SK-N-MC (cell line): ENCODE measurements at regions not wholly inside any gene's neighbourhood (a gene's known extent, or its start where the extent isn't known, plus 50 kb on each side); places are given as distances from the start of the nearest gene placed in this dataset.

Experiments used
- DNase-seq: peaks from one replicate; pipeline ENCODE4 v3.0.0-alpha.2; 2011; ENCODE audit warnings: low read depth, low spot score
- H3K27ac ChIP-seq: fragments of 200-600 bp; sonication (generic); 2 replicates; pipeline ENCODE4 v1.5.1; 2016; ENCODE audit warnings: mixed run types
- H3K36me3 ChIP-seq: fragments of 200-600 bp; sonication (generic); 2 replicates; pipeline ENCODE4 v1.6.1; 2017; ENCODE audit warnings: antibody characterized with exemption, low read length, mixed read lengths; ENCODE audit not compliant: insufficient read depth
- H3K4me3 ChIP-seq: fragments of 200-600 bp; sonication (generic); 2 replicates; pipeline ENCODE4 v1.5.1; 2016
- H3K9ac ChIP-seq: fragments of 200-600 bp; sonication (generic); 2 replicates; pipeline ENCODE4 v1.8.0; 2017; ENCODE audit warnings: mixed run types, mixed read lengths; ENCODE audit not compliant: insufficient read length
- H3K9me3 ChIP-seq: fragments of 200-600 bp; sonication (generic); 2 replicates; pipeline ENCODE4 v1.6.1; 2017; ENCODE audit warnings: low read depth, mild to moderate bottlenecking, antibody characterized with exemption, low read length, moderate library complexity, mixed read lengths
- EZH2 ChIP-seq: fragments of 200-600 bp; sonication (generic); IDR thresholded peaks from one replicate; pipeline ENCODE4 v1.6.1; 2017; ENCODE audit warnings: antibody characterized with exemption
- FOXP2 ChIP-seq: optimal IDR thresholded peaks from 2 replicates; pipeline ENCODE3; 2011; ENCODE audit warnings: mild to moderate bottlenecking, moderate library complexity; ENCODE audit not compliant: insufficient read depth; ENCODE audit errors: extremely low read length, control extremely low read depth
- POLR2AphosphoS5 ChIP-seq: IDR thresholded peaks from 2 replicates; pipeline ENCODE4 v1.6.1; 2012; ENCODE audit warnings: mild to moderate bottlenecking, low read depth, low read length, borderline replicate concordance

- Histone ChIP-seq H3K27ac (no peak overlapping the region), H3K9me3 (no peaks in the 10 kb centered on the region), H3K9ac (no peak overlapping the region), H3K36me3 (no peaks in the 10 kb centered on the region), H3K4me3 (no peak overlapping the region)
- TF ChIP-seq FOXP2, result no peak
- DNase-seq, result no peak
Measured at GRCh38 chr10:35769795-35770194, 127.7 kb upstream of the FZD8 start.

GRCh38 chr10:35768731-35769130 is 126.6 kb upstream of the FZD8 start:
- TF ChIP-seq FOXP2 (no peak), EZH2 (no peak), POLR2AphosphoS5 (no peak)
- Histone ChIP-seq H3K36me3 (no peaks in the 10 kb centered on the region), H3K9me3 (no peaks in the 10 kb centered on the region), H3K4me3 (no peak overlapping the region), H3K9ac (no peak overlapping the region), H3K27ac (no peak overlapping the region)
- no peak for DNase-seq

- Histone ChIP-seq H3K4me3 (no peak overlapping the region), H3K27ac (no peak overlapping the region), H3K9me3 (no peaks in the 10 kb centered on the region), H3K9ac (no peak overlapping the region), H3K36me3 (no peaks in the 10 kb centered on the region)
- TF ChIP-seq EZH2, result no peak
- no peak for TF ChIP-seq POLR2AphosphoS5
- TF ChIP-seq FOXP2, result no peak
- DNase-seq, result no peak
Measured at GRCh38 chr10:35768011-35768410, 125.9 kb upstream of the FZD8 start.

DNA sequence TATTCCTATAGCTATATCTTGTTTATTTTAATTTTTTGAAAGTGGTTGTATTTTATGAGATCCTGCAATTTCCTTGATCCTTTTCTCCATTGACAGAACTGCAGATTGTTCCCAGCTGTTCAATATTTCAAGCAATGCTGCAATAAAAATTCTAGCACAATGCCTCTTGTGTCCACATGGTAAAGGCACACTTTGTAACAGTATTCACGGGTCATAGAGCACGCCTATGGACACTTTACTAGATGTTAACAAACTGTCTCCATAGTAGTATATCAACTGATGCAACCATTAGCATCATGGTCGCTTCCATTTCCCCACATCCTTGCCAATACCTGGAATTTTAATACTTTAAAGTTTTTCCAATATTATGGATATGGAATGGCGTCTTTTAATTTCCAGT is 123.9 kb upstream of the FZD8 start:
- H3K9ac ChIP-seq, result no peak overlapping the region
- TF ChIP-seq POLR2AphosphoS5 (no peak), EZH2 (no peak), FOXP2 (no peak)
- DNase-seq, result no peak
- H3K36me3 ChIP-seq, result no peaks in the 10 kb centered on the region
- no peak overlapping the region for H3K27ac ChIP-seq
- no peaks in the 10 kb centered on the region for H3K9me3 ChIP-seq
- H3K4me3 ChIP-seq, result no peak overlapping the region

- H3K27ac ChIP-seq, result no peak overlapping the region
- H3K9me3 ChIP-seq, result no peaks in the 10 kb centered on the region
- no peak overlapping the region for H3K9ac ChIP-seq
- DNase-seq, result no peak
- H3K4me3 ChIP-seq, result no peak overlapping the region
- H3K36me3 ChIP-seq, result no peaks in the 10 kb centered on the region
- TF ChIP-seq EZH2, result no peak
- TF ChIP-seq POLR2AphosphoS5, result no peak
- TF ChIP-seq FOXP2, result no peak
Measured at GRCh38 chr10:35765066-35765527, 123.0 kb upstream of the FZD8 start.

- H3K27ac ChIP-seq, result no peak overlapping the region
- H3K36me3 ChIP-seq, result no peaks in the 10 kb centered on the region
- no peak overlapping the region for H3K9ac ChIP-seq
- DNase-seq, result no peak
- no peak overlapping the region for H3K4me3 ChIP-seq
- no peak for TF ChIP-seq EZH2
- no peak for TF ChIP-seq POLR2AphosphoS5
- TF ChIP-seq FOXP2, result no peak
- H3K9me3 ChIP-seq, result no peaks in the 10 kb centered on the region
Measured at GRCh38 chr10:35762311-35763030, 120.4 kb upstream of the FZD8 start.

- Histone ChIP-seq H3K36me3 (no peaks in the 10 kb centered on the region), H3K4me3 (no peak overlapping the region), H3K9me3 (no peaks in the 10 kb centered on the region), H3K27ac (no peak overlapping the region), H3K9ac (no peak overlapping the region)
- no peak for DNase-seq
- no peak for TF ChIP-seq POLR2AphosphoS5
- no peak for TF ChIP-seq EZH2
- TF ChIP-seq FOXP2, result no peak
Measured at GRCh38 chr10:35758076-35758475, 116.0 kb upstream of the FZD8 start.

DNA sequence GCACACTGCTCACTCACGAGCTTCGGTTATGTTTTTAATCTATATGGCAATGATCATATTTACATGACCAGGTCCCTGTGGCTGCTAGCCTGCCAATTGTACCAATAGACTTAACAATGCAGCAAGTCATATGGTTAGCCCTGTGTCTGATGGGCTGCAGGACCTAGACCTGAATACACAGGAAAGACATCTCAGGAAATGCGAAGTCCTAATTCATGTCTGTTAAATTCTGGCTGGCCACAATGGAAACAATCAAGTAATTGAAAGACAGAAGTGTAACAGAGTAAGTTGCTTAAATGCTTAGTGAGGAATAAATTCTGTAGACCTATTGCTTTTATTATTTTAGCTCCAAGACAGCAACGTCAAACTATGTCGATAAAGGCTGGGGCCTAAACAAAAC is 112.4 kb upstream of the FZD8 start:
- Histone ChIP-seq H3K9ac (no peak overlapping the region), H3K4me3 (no peak overlapping the region), H3K9me3 (no peaks in the 10 kb centered on the region), H3K36me3 (no peaks in the 10 kb centered on the region), H3K27ac (no peak overlapping the region)
- TF ChIP-seq POLR2AphosphoS5, result no peak
- TF ChIP-seq FOXP2, result no peak
- TF ChIP-seq EZH2, result no peak
- DNase-seq, result no peak
